NCI-H524 treated with DMSO at 0.1 percent for 48 hours (cell line): ENCODE measurements at regions not wholly inside any gene's neighbourhood (a gene's known extent, or its start where the extent isn't known, plus 50 kb on each side); places are given as distances from the start of the nearest gene placed in this dataset.

Experiments
- DNase-seq: peaks from one replicate; lab custom pipeline; 2025; lab: John Stamatoyannopoulos, UW

GRCh38 chr12:77122236-77122635 is 56.9 kb upstream of the E2F7 start:
- DNase-seq: no peak

- no peak for DNase-seq
Measured at GRCh38 chr12:77120156-77121085, 55.1 kb upstream of the E2F7 start.

GRCh38 chr12:77118696-77119095 is 53.3 kb upstream of the E2F7 start:
- DNase-seq: no peak

- DNase-seq: no peak
Measured at GRCh38 chr12:77116277-77116676, 50.9 kb upstream of the E2F7 start.

GRCh38 chr12:77115471-77115870 is 50.1 kb upstream of the E2F7 start:
- no peak for DNase-seq
